ENCODE measurements at regions not wholly inside any gene's neighbourhood (a gene's known extent, or its start where the extent isn't known, plus 50 kb on each side); places are given as distances from the start of the nearest gene placed in this dataset.
"Not testable (repeated sequence)": the region's sequence is repeated elsewhere in the genome, so short reads cannot be mapped to it uniquely, and the experiment has no call there.

DNA sequence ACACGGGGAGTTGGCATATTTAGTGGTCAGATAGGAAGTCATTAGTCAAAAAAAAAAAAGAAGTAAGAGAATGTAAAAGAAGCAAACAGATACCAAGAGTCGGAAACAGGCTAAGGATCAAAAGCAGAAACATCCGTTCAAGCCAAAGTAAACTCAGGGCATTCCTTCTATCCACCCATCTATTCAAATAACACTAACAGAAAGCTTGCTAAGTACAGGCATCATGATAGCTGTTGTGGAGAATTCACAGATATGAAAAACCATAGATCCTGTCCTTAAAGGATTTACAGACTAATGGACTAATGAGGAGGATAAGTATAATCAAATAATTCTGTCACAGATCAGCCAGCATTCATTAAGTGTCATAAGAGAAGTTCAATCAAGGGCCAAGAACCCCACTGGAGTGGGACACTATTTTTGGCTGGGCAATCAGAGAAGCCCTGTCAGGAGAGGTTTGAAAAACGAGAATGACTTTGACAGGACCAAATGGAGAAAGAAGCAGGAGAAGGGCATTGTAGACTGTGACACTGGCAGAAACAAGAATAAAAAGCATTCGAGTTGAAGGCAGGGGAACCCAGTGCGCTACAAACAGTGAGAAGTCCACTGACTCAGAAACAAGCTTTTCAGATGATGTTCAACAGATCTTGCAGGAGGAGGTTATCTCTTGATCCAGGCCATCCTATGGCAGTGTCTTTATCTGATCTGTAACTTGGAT, 154.2 kb upstream of the TSLP start:
- intact Hi-C loops (cut with micrococcal nuclease) = no loop called here

DNA sequence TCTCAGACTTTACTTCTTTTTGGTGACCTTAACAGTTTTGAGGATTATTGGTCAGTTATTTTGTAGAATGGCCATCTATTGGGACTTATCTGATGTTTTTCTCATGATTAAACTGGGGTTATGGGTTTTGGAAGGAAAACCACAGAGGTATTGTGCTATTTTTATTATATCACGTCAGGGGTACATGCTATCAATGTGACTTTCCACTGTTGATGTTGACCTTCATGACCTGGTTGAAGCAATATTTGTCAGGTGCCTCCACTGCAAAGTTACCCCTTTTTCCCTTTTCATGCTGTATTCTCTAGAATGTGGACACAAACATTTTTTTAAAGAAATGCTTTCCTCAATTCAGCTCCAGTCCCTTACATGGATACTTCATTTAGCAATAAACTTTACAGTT, 152.8 kb upstream of the TSLP start:
- intact Hi-C loops (cut with micrococcal nuclease) = no loop called here

DNA sequence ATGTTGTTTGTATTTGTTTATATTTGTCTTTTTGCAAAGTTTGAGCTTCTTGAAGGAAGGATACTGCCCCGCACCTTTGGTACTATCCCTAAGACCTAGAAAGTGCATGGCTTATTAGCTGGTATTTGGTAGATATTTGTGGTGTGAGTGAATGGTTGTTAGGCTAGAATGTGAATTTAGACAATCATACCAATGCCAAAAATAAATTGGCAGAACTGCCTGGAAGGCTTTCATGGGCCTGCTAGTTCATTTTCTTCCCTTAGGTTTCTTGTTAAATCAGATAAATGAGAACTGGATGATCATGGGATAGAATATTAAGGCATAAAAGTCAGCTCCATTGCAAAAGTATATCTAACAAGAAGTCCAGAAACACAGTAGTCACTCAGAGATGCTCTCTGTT, 147.5 kb upstream of the TSLP start:
- intact Hi-C loops (cut with micrococcal nuclease) = no loop called here

GRCh38 chr5:110925398-110925797, 146.1 kb upstream of the TSLP start:
- intact Hi-C loops (cut with micrococcal nuclease) = no loop called here

DNA sequence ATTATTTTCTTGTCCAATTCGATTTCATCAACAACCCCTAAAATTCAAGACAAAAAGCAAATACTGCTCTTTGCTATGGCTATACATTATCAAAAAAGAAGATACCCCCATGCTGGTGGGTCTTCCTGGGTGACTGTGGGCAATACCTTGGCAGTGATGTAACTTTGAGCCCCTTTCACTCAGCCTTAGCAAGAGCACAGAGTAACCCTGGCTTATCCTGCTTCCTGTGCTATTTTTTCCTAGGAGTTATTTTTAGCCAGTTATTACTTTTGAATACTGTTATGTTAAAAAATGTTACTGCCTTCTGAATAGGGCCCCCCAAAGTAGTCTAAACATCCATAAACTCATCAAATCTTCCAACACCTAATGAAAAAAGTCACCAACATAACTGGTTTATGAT, 145.6 kb upstream of the TSLP start:
- intact Hi-C loops (cut with micrococcal nuclease) = no loop called here

DNA sequence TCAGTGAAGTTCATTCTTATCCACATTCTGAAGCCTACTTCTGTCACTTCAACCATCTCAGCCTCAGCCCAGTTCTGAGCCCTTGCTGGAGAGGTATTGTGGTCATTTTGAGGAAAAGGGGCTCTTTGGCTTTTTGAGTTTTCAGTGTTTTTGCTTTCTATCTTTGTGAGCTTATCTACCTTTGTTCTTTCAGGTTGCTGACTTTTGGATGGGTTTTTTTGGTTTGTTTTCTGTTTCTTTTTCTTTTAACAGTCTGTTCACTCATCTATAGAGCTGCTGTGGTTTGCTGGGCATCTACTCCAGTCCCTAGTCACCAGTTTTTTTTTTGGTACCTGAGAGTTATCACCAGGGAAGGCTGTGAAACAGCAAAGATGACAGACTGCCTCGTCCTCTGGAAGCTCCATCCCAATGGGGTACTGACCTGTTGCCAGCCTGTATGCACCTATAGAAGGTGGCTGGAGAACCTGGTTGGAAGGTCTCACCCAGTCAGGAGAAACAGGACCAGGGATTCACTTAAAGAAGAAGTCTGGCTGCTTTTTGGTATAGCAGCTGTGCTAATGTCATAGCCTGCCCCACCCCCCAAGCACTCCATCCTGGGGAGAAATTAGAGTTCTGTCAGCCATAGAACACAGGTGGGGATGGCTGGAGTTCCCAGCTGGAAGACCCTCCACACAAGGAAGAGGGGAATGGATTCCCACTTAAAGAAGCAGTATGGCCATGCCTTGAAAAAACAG, 138.6 kb upstream of the TSLP start:
- intact Hi-C loops (cut with micrococcal nuclease) = no loop called here

GRCh38 chr5:110940136-110940535, 131.4 kb upstream of the TSLP start:
- intact Hi-C loops (cut with micrococcal nuclease) = no loop called here

GRCh38 chr5:110945874-110946436, 125.6 kb upstream of the TSLP start:
- intact Hi-C loops (cut with micrococcal nuclease) = no loop called here

DNA sequence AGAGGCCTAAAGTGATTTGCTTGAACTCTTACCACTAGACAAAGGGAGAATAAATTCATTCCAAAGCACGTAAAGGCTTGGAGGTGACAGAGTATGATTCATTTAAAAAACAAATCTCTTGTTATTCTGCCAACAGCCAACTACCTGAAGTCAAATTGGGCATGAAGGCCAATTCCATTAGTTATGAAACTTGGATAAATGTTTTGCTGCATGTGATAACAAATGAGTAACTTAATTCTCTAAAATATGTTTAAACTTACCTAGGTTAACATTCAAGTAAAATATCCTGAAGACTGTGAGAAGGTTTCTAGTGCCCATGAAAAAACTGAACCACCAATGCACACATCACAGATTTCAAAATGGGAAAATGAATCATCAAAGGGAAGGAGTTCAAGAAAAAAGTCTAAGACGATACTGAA, 120.1 kb upstream of the TSLP start:
- intact Hi-C loops (cut with micrococcal nuclease) = no loop called here

DNA sequence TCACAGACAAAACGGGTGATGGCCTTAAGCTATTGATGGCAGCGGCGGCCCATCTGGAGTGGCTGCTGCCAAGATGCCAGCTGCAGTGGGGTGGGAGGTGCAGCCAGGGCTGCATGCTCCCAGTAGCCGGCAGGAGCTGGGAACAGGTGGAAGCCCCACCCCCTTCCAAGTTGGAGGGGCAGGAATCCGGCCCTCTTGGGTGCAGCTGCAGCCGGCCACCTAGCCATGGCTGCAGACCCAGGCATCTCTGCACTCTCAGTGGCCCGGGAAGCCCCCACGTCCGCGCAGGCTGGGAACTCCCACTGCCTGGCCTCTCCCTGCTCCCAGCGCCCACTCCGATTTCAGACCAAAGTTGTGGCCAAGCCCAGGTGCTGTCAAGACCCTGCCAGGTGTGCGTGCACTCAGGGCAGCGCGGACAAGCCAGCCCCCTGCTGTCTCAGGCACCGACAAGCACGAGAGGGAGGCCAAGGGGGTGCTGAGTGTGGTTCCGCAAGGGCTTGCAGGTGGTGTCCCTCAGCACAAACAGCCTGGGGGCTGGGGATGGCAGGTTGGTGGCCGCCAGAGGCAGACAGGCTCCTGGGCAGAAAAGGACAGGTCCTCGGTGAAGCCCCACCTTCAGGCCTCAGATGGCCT, 115.1 kb upstream of the TSLP start:
- intact Hi-C loops (cut with micrococcal nuclease) = no loop called here

GRCh38 chr5:110956913-110957813, 114.3 kb upstream of the TSLP start:
- intact Hi-C loops (cut with micrococcal nuclease) = no loop called here

GRCh38 chr5:110957934-110958333, 113.6 kb upstream of the TSLP start:
- intact Hi-C loops (cut with micrococcal nuclease) = no loop called here

GRCh38 chr5:110963495-110963894, 108.0 kb upstream of the TSLP start:
- intact Hi-C loops (cut with micrococcal nuclease) = no loop called here

- intact Hi-C loops (cut with micrococcal nuclease) = no loop called here
These were observed 105.5 kb upstream of the TSLP start for GRCh38 chr5:110965773-110966581.

GRCh38 chr5:110968246-110969005, 103.1 kb upstream of the TSLP start:
- intact Hi-C loops (cut with micrococcal nuclease) = no loop called here

DNA sequence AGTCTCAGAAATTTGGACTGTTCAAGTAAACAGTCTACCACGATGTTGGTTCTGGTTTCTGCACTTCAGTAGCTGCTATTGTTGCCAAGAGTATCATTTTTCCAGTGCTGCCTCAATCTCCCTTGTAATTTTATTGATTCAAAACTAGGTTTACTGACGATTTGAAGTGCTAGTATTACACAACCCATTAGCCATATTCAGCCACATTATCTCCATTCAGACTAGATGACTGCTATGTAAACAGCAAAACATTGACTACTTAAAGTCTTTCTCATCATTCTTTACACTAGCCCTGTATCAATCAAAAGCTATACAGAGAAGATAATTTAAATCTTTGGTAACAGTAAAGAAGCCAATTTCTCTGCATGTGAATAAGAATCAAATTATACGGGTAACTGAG, 102.0 kb upstream of the TSLP start:
- intact Hi-C loops (cut with micrococcal nuclease) = no loop called here

GRCh38 chr5:110973510-110973909, 98.0 kb upstream of the TSLP start:
- intact Hi-C loops (cut with micrococcal nuclease) = no loop called here

DNA sequence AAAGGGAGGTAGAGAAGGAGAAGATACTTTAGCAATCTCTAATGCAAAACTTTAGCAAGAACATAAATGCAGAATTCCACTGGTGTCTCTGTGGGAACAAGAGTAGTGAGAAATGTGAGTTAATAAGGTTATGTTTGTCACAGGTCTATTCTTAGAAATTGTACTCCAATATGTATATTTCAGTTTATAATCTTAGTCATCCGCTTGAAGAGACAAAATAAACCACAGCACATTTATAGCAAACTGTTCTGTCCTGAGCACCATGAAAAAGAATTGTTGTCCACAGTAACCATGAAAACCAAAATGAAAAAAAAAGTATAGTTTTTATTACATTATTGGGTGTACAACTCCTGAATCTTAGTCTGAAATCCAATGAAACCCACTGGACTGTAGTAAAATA, 93.6 kb upstream of the TSLP start:
- intact Hi-C loops (cut with micrococcal nuclease) = no loop called here

DNA sequence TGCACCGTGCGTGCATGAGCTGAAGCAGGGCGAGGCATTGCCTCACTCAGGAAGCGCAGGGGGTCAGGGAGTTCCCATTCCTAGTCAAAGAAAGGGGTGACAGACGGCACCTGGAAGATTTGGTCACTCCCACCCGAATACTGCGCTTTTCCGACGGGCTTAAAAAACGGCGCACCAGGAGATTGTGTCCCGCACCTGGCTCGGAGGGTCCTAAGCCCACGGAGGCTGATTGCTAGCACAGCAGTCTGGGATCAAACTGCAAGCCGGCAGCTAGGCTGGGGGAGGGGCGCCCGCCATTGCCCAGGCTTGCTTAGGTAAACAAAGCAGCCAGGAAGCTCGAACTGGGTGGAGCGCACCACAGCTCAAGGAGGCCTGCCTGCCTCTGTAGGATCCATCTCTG, 85.6 kb upstream of the TSLP start:
- intact Hi-C loops (cut with micrococcal nuclease) = not testable (repeated sequence)

- intact Hi-C loops (cut with micrococcal nuclease) = not testable (repeated sequence)
These were observed 83.9 kb upstream of the TSLP start for GRCh38 chr5:110987573-110987972.
